T-helper 17 cell (primary cell): ENCODE measurements at regions not wholly inside any gene's neighbourhood (a gene's known extent, or its start where the extent isn't known, plus 50 kb on each side); places are given as distances from the start of the nearest gene placed in this dataset.

Experiments
- ATAC-seq: fragments of 150-1000 bp; cut with Tn5 transposase; 2 replicates; pipeline ENCODE4 v1.10.0; 2021; ENCODE audit warnings: mild to moderate bottlenecking, moderate library complexity
- DNase-seq, 3 donors: peaks; one replicate each; pipeline versions ENCODE4 v3.0.0 to v3.0.0-alpha.2; 2020 to 2021
- H3K9me3 ChIP-seq: one replicate; pipeline ENCODE4 v1.7.0; 2013; ENCODE audit warnings: low read length, mild to moderate bottlenecking; ENCODE audit not compliant: control insufficient read depth, poor library complexity, severe bottlenecking
- H3K27ac Mint-ChIP-seq: one replicate; pipeline ENCODE4 v1.8.0; 2022; ENCODE audit warnings: mild to moderate bottlenecking, moderate library complexity, mixed read lengths
- H3K27me3 Mint-ChIP-seq: one replicate; pipeline ENCODE4 v1.8.0; 2022; ENCODE audit warnings: mixed read lengths
- H3K36me3 Mint-ChIP-seq: one replicate; pipeline ENCODE4 v1.8.0; 2022; ENCODE audit warnings: low read depth, mixed read lengths
- H3K4me1 Mint-ChIP-seq: one replicate; pipeline ENCODE4 v1.8.0; 2022; ENCODE audit warnings: mild to moderate bottlenecking, mixed read lengths
- H3K4me3 Mint-ChIP-seq: one replicate; pipeline ENCODE4 v1.8.0; 2022; ENCODE audit warnings: mild to moderate bottlenecking, moderate library complexity, mixed read lengths

- no peak for DNase-seq
- Mint-ChIP-seq H3K27me3 (no peaks in the 10 kb centered on the region), H3K27ac (no peak overlapping the region), H3K36me3 (peaks cover 5% of the 10 kb centered on the region), H3K4me3 (no peak overlapping the region), H3K4me1 (no peaks in the 10 kb centered on the region)
- H3K9me3 ChIP-seq, result no peaks in the 10 kb centered on the region
- no peak for ATAC-seq
Observed at GRCh38 chr7:33725111-33726025, 180.0 kb upstream of the BMPER start.

- Mint-ChIP-seq H3K4me1 (no peaks in the 10 kb centered on the region), H3K4me3 (no peak overlapping the region), H3K27ac (no peak overlapping the region), H3K27me3 (no peaks in the 10 kb centered on the region), H3K36me3 (peaks cover 5% of the 10 kb centered on the region)
- DNase-seq, result no peak
- H3K9me3 ChIP-seq, result no peaks in the 10 kb centered on the region
- no peak for ATAC-seq
Observed at GRCh38 chr7:33726582-33726981, 178.8 kb upstream of the BMPER start.

- H3K27ac Mint-ChIP-seq, result no peak overlapping the region
- ATAC-seq (no peak), DNase-seq (no peak)
- H3K4me3 Mint-ChIP-seq, result no peak overlapping the region
- H3K9me3 ChIP-seq, result no peaks in the 10 kb centered on the region
- no peaks in the 10 kb centered on the region for H3K4me1 Mint-ChIP-seq
- peaks cover 5% of the 10 kb centered on the region for H3K36me3 Mint-ChIP-seq
- no peaks in the 10 kb centered on the region for H3K27me3 Mint-ChIP-seq
Observed at GRCh38 chr7:33727315-33727714, 178.0 kb upstream of the BMPER start.

- peaks cover 5% of the 10 kb centered on the region for H3K36me3 Mint-ChIP-seq
- H3K4me1 Mint-ChIP-seq, result no peaks in the 10 kb centered on the region
- DNase-seq, result no peak
- ATAC-seq, result no peak
- no peaks in the 10 kb centered on the region for H3K27me3 Mint-ChIP-seq
- no peak overlapping the region for H3K4me3 Mint-ChIP-seq
- no peak overlapping the region for H3K27ac Mint-ChIP-seq
- no peaks in the 10 kb centered on the region for H3K9me3 ChIP-seq
Observed at GRCh38 chr7:33728873-33729551, 176.3 kb upstream of the BMPER start.

- no peaks in the 10 kb centered on the region for H3K4me1 Mint-ChIP-seq
- ATAC-seq (no peak), DNase-seq (no peak)
- peaks cover 5% of the 10 kb centered on the region for H3K36me3 Mint-ChIP-seq
- no peaks in the 10 kb centered on the region for H3K27me3 Mint-ChIP-seq
- no peaks in the 10 kb centered on the region for H3K9me3 ChIP-seq
- H3K4me3 Mint-ChIP-seq, result no peak overlapping the region
- no peak overlapping the region for H3K27ac Mint-ChIP-seq
Observed at GRCh38 chr7:33729726-33730125, 175.6 kb upstream of the BMPER start.

- no peak for ATAC-seq
- no peak overlapping the region for H3K4me3 Mint-ChIP-seq
- no peaks in the 10 kb centered on the region for H3K9me3 ChIP-seq
- no peaks in the 10 kb centered on the region for H3K27me3 Mint-ChIP-seq
- no peak overlapping the region for H3K27ac Mint-ChIP-seq
- H3K36me3 Mint-ChIP-seq, result peaks cover 5% of the 10 kb centered on the region
- H3K4me1 Mint-ChIP-seq, result no peaks in the 10 kb centered on the region
- no peak for DNase-seq
Observed at GRCh38 chr7:33730958-33731357, 174.4 kb upstream of the BMPER start.

GRCh38 chr7:33731912-33732311 is 173.4 kb upstream of the BMPER start:
- no peak for DNase-seq

GRCh38 chr7:33732462-33732861 is 172.9 kb upstream of the BMPER start:
- no peak overlapping the region for H3K4me3 Mint-ChIP-seq
- no peak for DNase-seq

More at GRCh38 chr7:33731912-33732311, 173.4 kb upstream of the BMPER start:
- Mint-ChIP-seq H3K36me3 (peaks cover 2% of the 10 kb centered on the region), H3K4me1 (no peaks in the 10 kb centered on the region), H3K27ac (no peak overlapping the region), H3K27me3 (no peaks in the 10 kb centered on the region), H3K4me3 (no peak overlapping the region)
- no peaks in the 10 kb centered on the region for H3K9me3 ChIP-seq
- no peak for ATAC-seq

GRCh38 chr7:33733870-33734650 is 171.3 kb upstream of the BMPER start:
- Mint-ChIP-seq H3K4me3 (no peak overlapping the region), H3K27me3 (no peaks in the 10 kb centered on the region), H3K27ac (no peak overlapping the region), H3K4me1 (no peaks in the 10 kb centered on the region), H3K36me3 (peaks cover 2% of the 10 kb centered on the region)
- no peaks in the 10 kb centered on the region for H3K9me3 ChIP-seq
- DNase-seq (no peak), ATAC-seq (no peak)

More at GRCh38 chr7:33732462-33732861, 172.9 kb upstream of the BMPER start:
- ATAC-seq, result no peak
- Mint-ChIP-seq H3K27ac (no peak overlapping the region), H3K36me3 (peaks cover 2% of the 10 kb centered on the region), H3K4me1 (no peaks in the 10 kb centered on the region), H3K27me3 (no peaks in the 10 kb centered on the region)
- H3K9me3 ChIP-seq, result no peaks in the 10 kb centered on the region

- Mint-ChIP-seq H3K27ac (no peak overlapping the region), H3K36me3 (no peaks in the 10 kb centered on the region), H3K4me3 (no peak overlapping the region), H3K27me3 (no peaks in the 10 kb centered on the region), H3K4me1 (no peaks in the 10 kb centered on the region)
- no peak for ATAC-seq
- no peaks in the 10 kb centered on the region for H3K9me3 ChIP-seq
- no peak for DNase-seq
Observed at GRCh38 chr7:33735403-33735802, 169.9 kb upstream of the BMPER start.

- no peaks in the 10 kb centered on the region for H3K27me3 Mint-ChIP-seq
- DNase-seq (no peak), ATAC-seq (no peak)
- no peak overlapping the region for H3K27ac Mint-ChIP-seq
- H3K9me3 ChIP-seq, result no peaks in the 10 kb centered on the region
- H3K36me3 Mint-ChIP-seq, result no peaks in the 10 kb centered on the region
- no peaks in the 10 kb centered on the region for H3K4me1 Mint-ChIP-seq
- no peak overlapping the region for H3K4me3 Mint-ChIP-seq
Observed at GRCh38 chr7:33736521-33737221, 168.7 kb upstream of the BMPER start.

- H3K27ac Mint-ChIP-seq, result no peak overlapping the region
- no peak overlapping the region for H3K4me3 Mint-ChIP-seq
- H3K36me3 Mint-ChIP-seq, result peaks cover 5% of the 10 kb centered on the region
- peaks cover 2% of the 10 kb centered on the region for H3K4me1 Mint-ChIP-seq
- DNase-seq (no peak), ATAC-seq (no peak)
- H3K9me3 ChIP-seq, result no peaks in the 10 kb centered on the region
- H3K27me3 Mint-ChIP-seq, result no peaks in the 10 kb centered on the region
Observed at GRCh38 chr7:33738260-33738935, 166.9 kb upstream of the BMPER start.
